GM12873 (cell line): ENCODE measurements at regions not wholly inside any gene's neighbourhood (a gene's known extent, or its start where the extent isn't known, plus 50 kb on each side); places are given as distances from the start of the nearest gene placed in this dataset.

Experiments used
- CTCF ChIP-seq: IDR thresholded peaks from 2 replicates; pipeline ENCODE4 v1.5.1; 2012; ENCODE audit warnings: low read depth, mild to moderate bottlenecking, moderate library complexity, low read length, control low read depth; ENCODE audit not compliant: insufficient read depth; ENCODE audit errors: missing control alignments

GRCh38 chr6:11429577-11429976 is 108.0 kb upstream of the TMEM170B start:
- no peak for TF ChIP-seq CTCF

- no peak for TF ChIP-seq CTCF
Observed at GRCh38 chr6:11428895-11429294, 108.7 kb upstream of the TMEM170B start.

GRCh38 chr6:11428371-11428770 is 109.2 kb upstream of the TMEM170B start:
- TF ChIP-seq CTCF: no peak

GRCh38 chr6:11427723-11428245 is 109.8 kb upstream of the TMEM170B start:
- no peak for TF ChIP-seq CTCF

GRCh38 chr6:11427091-11427722 is 110.3 kb upstream of the TMEM170B start:
- no peak for TF ChIP-seq CTCF

- no peak for TF ChIP-seq CTCF
Observed at GRCh38 chr6:11426571-11426970, 111.0 kb upstream of the TMEM170B start.

GRCh38 chr6:11425876-11426275 is 111.7 kb upstream of the TMEM170B start:
- no peak for TF ChIP-seq CTCF
